ENCODE measurements at regions not wholly inside any gene's neighbourhood (a gene's known extent, or its start where the extent isn't known, plus 50 kb on each side); places are given as distances from the start of the nearest gene placed in this dataset.

GRCh38 chr2:128499367-128500137 is 180.9 kb upstream of the HS6ST1 start:
- no peak for DNase-seq (ENCODE audit: low spot score)
- no peaks in the 10 kb centered on the region for H3K36me3 ChIP-seq (ENCODE audit: control insufficient read depth in 4 of 4, insufficient read depth in 3 of 4, low read depth in 1 of 4, low read length in 3 of 4)
- 93% methylated on average over 17 of the region's 17 CpGs for WGBS

More at GRCh38 chr2:128499367-128500137, 180.9 kb upstream of the HS6ST1 start:
- Histone ChIP-seq H3K9ac (ENCODE audit: low read depth in 1 of 2, low read length in 2 of 2) (no peak overlapping the region), H3K4me3 (ENCODE audit: low read depth in 1 of 3, low read length in 3 of 3) (no peak overlapping the region), H3K9me3 (ENCODE audit: control insufficient read depth in 4 of 4, low read length in 3 of 4) (no peaks in the 10 kb centered on the region), H3K4me1 (ENCODE audit: control insufficient read depth in 4 of 4, insufficient read depth in 4 of 4, low read length in 3 of 4) (no peaks in the 10 kb centered on the region), H3K27ac (ENCODE audit: low read depth in 1 of 2, low read length in 2 of 2) (no peak overlapping the region), H3K27me3 (ENCODE audit: control insufficient read depth in 4 of 4, insufficient read depth in 4 of 4, low read length in 3 of 4) (no peaks in the 10 kb centered on the region)
- no peak for TF ChIP-seq TAF1 (conservative IDR thresholded peaks at IDR 0.05)
- TF ChIP-seq EGR1 (IDR thresholded peaks at IDR 0.05; ENCODE audit: low read depth in 2 of 2), result no peak
- no peak for TF ChIP-seq HNF4G (IDR thresholded peaks at IDR 0.05)
- TF ChIP-seq JUND (IDR thresholded peaks at IDR 0.05), result no peak
- no peak for TF ChIP-seq CTCF (IDR thresholded peaks at IDR 0.05; ENCODE audit: low read depth, low read length, missing input control)
- TF ChIP-seq ZBTB33 (IDR thresholded peaks at IDR 0.05), result no peak
- TF ChIP-seq SP1 (IDR thresholded peaks at IDR 0.05), result no peak
- no peak for TF ChIP-seq YY1 (IDR thresholded peaks at IDR 0.05)
- TF ChIP-seq ATF3 (IDR thresholded peaks at IDR 0.05), result no peak
- no peak for TF ChIP-seq FOXA1 (IDR thresholded peaks at IDR 0.05)
- no peak for TF ChIP-seq REST (IDR thresholded peaks at IDR 0.05)
- TF ChIP-seq RAD21 (IDR thresholded peaks at IDR 0.05), result no peak
- no peak for TF ChIP-seq RXRA (IDR thresholded peaks at IDR 0.05)

All from liver (tissue), 8 donors.